Fibroblast of mammary gland (primary cell): ENCODE measurements at regions not wholly inside any gene's neighbourhood (a gene's known extent, or its start where the extent isn't known, plus 50 kb on each side); places are given as distances from the start of the nearest gene placed in this dataset.
"Not testable (repeated sequence)": the region's sequence is repeated elsewhere in the genome, so short reads cannot be mapped to it uniquely, and the experiment has no call there.

Experiments used
- DNase-seq: peaks from one replicate; pipeline ENCODE4 v3.0.0-alpha.2; 2010; ENCODE audit warnings: low read depth
- H3K4me3 ChIP-seq: 2 replicates; pipeline ENCODE4 v1.5.1; 2011; ENCODE audit warnings: low read depth, mild to moderate bottlenecking, low read length, moderate library complexity; ENCODE audit not compliant: control insufficient read depth
- TF ChIP-seq, protein P1 (sequence below): conservative IDR thresholded peaks from 2 replicates; pipeline ENCODE4 v1.5.1; 2011; ENCODE audit warnings: low read depth, low read length, inconsistent platforms; ENCODE audit not compliant: control insufficient read depth, insufficient read depth

DNA sequence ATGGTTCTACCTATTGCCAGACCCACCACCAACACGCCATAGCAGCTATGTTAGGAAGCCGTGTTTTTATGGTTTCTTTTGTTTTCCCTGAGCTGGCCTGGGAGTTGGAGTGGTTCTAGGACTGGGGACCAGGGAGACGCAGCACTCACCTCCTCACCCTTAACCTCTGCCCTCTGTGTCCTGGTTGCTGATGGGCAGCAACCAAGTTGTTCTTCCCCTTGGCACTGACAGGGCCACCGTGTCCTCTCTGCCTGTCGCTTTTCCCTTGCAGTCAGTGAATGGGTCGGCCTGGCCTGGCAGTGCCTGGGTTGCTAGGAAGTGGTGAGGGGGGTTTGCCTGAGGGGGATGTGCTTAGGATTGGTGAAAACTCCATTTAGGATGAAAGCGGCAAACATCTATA is 197.1 kb upstream of the GATA6 start:
- no peak for DNase-seq
- TF ChIP-seq, protein P1, sequence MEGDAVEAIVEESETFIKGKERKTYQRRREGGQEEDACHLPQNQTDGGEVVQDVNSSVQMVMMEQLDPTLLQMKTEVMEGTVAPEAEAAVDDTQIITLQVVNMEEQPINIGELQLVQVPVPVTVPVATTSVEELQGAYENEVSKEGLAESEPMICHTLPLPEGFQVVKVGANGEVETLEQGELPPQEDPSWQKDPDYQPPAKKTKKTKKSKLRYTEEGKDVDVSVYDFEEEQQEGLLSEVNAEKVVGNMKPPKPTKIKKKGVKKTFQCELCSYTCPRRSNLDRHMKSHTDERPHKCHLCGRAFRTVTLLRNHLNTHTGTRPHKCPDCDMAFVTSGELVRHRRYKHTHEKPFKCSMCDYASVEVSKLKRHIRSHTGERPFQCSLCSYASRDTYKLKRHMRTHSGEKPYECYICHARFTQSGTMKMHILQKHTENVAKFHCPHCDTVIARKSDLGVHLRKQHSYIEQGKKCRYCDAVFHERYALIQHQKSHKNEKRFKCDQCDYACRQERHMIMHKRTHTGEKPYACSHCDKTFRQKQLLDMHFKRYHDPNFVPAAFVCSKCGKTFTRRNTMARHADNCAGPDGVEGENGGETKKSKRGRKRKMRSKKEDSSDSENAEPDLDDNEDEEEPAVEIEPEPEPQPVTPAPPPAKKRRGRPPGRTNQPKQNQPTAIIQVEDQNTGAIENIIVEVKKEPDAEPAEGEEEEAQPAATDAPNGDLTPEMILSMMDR, result no peak
- H3K4me3 ChIP-seq, result no peak overlapping the region

DNA sequence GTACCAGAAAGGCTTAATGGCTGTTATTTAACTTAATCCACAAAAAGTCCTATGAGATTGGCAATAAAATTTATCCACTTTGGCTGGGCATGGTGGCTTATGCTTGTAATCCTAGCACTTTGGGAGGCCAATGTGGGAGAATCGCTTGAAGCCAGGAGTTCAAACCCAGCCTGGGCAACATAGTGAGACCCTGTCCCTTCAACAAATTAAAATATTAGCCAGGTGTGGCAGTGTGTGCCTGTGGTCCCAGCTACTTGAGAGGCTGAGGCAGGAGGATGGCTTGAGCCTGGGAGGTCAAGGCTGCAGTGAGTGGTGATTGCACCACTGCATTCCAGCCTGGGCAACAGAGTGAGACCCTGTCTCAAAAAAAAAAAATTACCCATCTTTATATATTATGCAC is 193.4 kb upstream of the GATA6 start:
- not testable (repeated sequence) for DNase-seq, H3K4me3 ChIP-seq

DNA sequence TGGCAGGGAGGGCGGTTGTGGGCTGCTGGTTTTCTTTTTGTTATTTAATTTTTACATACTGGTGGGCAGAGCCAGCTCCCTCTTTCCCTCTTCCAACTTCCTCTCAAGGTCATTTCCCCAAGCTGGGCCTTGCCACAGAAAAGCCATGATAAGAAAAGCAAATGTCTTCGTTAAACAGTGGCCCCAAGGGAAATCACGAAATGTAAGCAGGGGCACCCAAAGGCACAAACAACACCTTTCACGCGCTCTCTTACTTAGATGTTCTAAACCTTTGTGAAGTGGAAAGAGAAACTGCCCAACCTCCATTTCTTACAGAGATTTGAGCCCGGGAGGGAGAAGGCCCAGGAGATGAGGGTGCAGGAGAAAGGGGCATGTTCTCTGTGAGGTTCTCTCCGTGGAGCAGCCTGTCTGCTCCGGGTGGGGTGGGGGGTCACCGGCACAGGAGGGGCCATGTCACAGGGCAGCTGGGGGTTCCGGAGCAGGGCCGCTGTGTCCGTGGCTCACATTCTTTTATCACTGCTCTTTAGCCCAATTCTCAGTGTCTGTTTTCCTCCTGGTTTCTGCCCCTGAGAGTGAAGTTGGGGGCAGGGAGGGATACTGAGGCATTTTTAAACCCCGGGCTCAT is 190.7 kb upstream of the GATA6 start:
- no peak overlapping the region for H3K4me3 ChIP-seq
- TF ChIP-seq, protein P1, result no peak
- DNase-seq, result no peak

DNA sequence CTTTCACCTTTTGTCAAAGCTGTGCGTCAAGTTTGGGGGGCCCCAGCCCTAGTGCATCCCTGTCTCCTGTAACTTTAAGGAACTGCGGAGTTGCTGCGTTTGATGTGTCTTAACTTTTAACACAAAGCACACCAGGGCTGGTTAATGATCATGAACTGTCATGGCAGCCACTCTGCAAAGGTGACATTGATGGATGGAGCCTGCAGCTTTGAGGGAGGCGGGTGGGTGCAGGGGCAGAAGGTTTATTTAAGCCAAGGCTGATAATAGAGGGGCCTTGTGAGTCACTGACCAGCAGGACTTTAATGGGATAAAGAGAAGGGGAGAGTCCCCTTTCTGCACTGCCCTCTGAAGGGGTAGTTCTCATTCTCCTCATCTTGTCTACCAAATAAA is 190.2 kb upstream of the GATA6 start:
- TF ChIP-seq, protein P1, result no peak
- DNase-seq, result no peak
- H3K4me3 ChIP-seq, result no peak overlapping the region

DNA sequence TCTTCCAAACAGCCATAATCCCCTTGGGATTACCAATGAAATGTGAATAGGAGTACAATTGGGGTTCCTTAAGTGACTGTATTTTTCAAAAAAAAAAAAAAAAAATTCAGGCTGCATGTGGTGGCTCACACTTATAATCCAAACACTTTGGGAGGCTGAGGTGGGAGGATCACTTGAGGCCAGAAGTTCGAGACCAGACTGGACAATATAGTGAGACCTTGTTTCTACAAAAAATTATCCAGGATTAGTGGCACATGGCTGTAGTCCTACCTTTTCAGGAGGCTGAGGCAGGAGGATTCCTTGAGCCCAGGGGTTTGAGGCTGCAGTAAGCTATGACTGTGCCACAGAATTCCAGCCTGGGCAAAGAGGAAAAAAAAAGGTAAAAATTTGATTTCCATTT is 189.6 kb upstream of the GATA6 start:
- no peak for DNase-seq
- no peak overlapping the region for H3K4me3 ChIP-seq
- TF ChIP-seq, protein P1, result no peak

DNA sequence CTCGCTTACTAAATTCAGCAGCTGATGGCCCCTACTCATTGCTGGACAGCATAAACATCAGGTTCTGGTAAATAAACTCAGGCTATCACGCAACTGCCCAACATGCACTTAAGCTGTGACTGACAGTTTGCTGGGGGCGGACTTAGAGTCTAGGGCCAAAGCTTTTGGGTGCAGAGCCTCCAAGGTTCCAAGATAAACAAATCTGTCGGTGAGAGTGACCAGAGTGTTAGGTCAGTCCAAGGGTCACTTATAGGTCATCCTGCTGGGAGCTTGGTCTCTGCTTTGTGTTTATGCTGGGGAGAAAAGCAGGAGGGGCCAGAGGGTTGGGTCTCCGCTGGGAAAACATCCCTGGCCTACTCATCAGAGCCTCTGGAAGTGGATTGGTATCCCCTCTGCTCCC is 188.6 kb upstream of the GATA6 start:
- H3K4me3 ChIP-seq, result no peak overlapping the region
- no peak for DNase-seq
- TF ChIP-seq, protein P1, result no peak

DNA sequence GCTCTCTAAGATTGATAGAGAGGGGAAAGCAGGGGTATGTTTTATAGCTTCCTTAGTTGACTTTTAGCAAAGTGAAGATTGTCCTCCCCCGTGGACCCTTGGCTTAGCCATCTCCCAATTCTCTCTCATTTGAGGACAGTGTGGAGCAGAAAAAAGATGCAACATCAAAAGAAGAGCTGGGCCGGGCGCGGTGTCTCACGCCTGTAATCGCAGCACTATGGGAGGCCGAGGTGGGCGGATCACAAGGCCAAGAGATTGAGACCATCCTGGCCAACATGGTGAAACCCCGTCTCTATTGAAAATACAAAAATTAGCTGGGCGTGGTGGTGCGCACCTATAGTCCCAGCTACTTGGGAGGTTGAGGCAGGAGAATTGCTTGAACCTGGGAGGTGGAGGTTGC is 187.9 kb upstream of the GATA6 start:
- not testable (repeated sequence) for DNase-seq, H3K4me3 ChIP-seq

DNA sequence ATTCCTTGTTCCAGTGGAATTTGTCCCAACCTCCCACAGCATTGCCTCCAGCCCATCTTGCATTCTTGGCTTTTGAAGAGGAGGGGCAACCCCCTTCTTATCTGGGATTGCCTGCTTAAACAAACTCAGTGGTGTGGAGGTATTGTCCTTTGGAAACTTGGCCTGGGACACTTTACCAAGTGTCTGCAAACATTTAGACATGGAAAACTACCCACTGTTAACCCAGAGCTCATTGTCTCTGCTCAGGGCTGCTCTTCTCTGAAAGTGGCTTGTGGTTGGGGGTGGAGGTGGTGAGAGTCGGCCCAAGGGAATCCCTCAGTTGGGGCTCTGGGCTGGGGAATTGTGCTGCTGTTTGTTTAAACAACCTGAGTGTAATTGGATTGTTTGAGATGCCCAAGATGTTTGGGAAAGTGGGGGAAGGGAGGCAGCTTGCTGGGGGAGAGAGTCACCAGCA is 178.3 kb upstream of the GATA6 start:
- H3K4me3 ChIP-seq, result no peak overlapping the region
- DNase-seq, result no peak
- TF ChIP-seq, protein P1, result no peak
